Central memory CD8-positive, alpha-beta T cell (primary cell): ENCODE measurements at regions not wholly inside any gene's neighbourhood (a gene's known extent, or its start where the extent isn't known, plus 50 kb on each side); places are given as distances from the start of the nearest gene placed in this dataset.
"Not testable (repeated sequence)": the region's sequence is repeated elsewhere in the genome, so short reads cannot be mapped to it uniquely, and the experiment has no call there.

Experiments used
- ATAC-seq: fragments of 150-1000 bp; cut with Tn5 transposase; replicated peaks from 2 replicates; pipeline ENCODE4 v1.10.0; 2022; ENCODE audit warnings: mild to moderate bottlenecking, moderate FRiP score, moderate number of reproducible peaks; ENCODE audit not compliant: poor library complexity, severe bottlenecking; ENCODE audit errors: extremely low read depth
- DNase-seq, 2 donors: peaks; one replicate each; pipeline ENCODE4 v3.0.0; 2021; ENCODE audit warnings: low spot score in 2 of 2
- H3K27ac Mint-ChIP-seq: one replicate; pipeline ENCODE4 v1.8.0; 2022; ENCODE audit warnings: low read depth, mild to moderate bottlenecking, moderate library complexity, mixed read lengths
- H3K27me3 Mint-ChIP-seq: one replicate; pipeline ENCODE4 v1.8.0; 2022; ENCODE audit warnings: mixed read lengths
- H3K36me3 Mint-ChIP-seq: one replicate; pipeline ENCODE4 v1.8.0; 2022; ENCODE audit warnings: mild to moderate bottlenecking, moderate library complexity, mixed read lengths; ENCODE audit not compliant: insufficient read depth
- H3K4me1 Mint-ChIP-seq: one replicate; pipeline ENCODE4 v1.8.0; 2022; ENCODE audit warnings: mixed read lengths
- H3K4me3 Mint-ChIP-seq: one replicate; pipeline ENCODE4 v1.8.0; 2022; ENCODE audit warnings: mild to moderate bottlenecking, moderate library complexity, mixed read lengths
- H3K9me3 Mint-ChIP-seq: one replicate; pipeline ENCODE4 v1.8.0; 2022; ENCODE audit warnings: mixed read lengths

- Mint-ChIP-seq H3K36me3 (no peaks in the 10 kb centered on the region), H3K4me3 (no peak overlapping the region), H3K27me3 (no peaks in the 10 kb centered on the region), H3K4me1 (no peaks in the 10 kb centered on the region), H3K27ac (no peak overlapping the region), H3K9me3 (peaks cover 16% of the 10 kb centered on the region)
- DNase-seq (no peak), ATAC-seq (no peak)
Observed at GRCh38 chr5:103867857-103868598, 305.4 kb upstream of the NUDT12 start.

GRCh38 chr5:103866169-103866568 is 303.6 kb upstream of the NUDT12 start:
- no peaks in the 10 kb centered on the region for H3K4me1 Mint-ChIP-seq
- H3K4me3 Mint-ChIP-seq: no peak overlapping the region
- H3K27me3 Mint-ChIP-seq: no peaks in the 10 kb centered on the region
- H3K36me3 Mint-ChIP-seq: no peaks in the 10 kb centered on the region
- DNase-seq (no peak), ATAC-seq (no peak)
- peaks cover 9% of the 10 kb centered on the region for H3K9me3 Mint-ChIP-seq
- no peak overlapping the region for H3K27ac Mint-ChIP-seq

GRCh38 chr5:103862398-103862797 is 299.8 kb upstream of the NUDT12 start:
- no peaks in the 10 kb centered on the region for H3K36me3 Mint-ChIP-seq
- no peaks in the 10 kb centered on the region for H3K27me3 Mint-ChIP-seq
- H3K4me1 Mint-ChIP-seq: no peaks in the 10 kb centered on the region
- no peak for DNase-seq
- ATAC-seq: no peak
- H3K9me3 Mint-ChIP-seq: peaks cover 18% of the 10 kb centered on the region
- H3K27ac Mint-ChIP-seq: no peak overlapping the region
- no peak overlapping the region for H3K4me3 Mint-ChIP-seq

GRCh38 chr5:103860327-103860726 is 297.7 kb upstream of the NUDT12 start:
- H3K27ac Mint-ChIP-seq: no peak overlapping the region
- H3K27me3 Mint-ChIP-seq: no peaks in the 10 kb centered on the region
- H3K9me3 Mint-ChIP-seq: peaks cover 33% of the 10 kb centered on the region
- no peak overlapping the region for H3K4me3 Mint-ChIP-seq
- no peak for DNase-seq
- ATAC-seq: no peak
- H3K4me1 Mint-ChIP-seq: no peaks in the 10 kb centered on the region
- no peaks in the 10 kb centered on the region for H3K36me3 Mint-ChIP-seq

- not testable (repeated sequence) for ATAC-seq, H3K4me3 Mint-ChIP-seq, H3K27me3 Mint-ChIP-seq, DNase-seq, H3K27ac Mint-ChIP-seq, H3K36me3 Mint-ChIP-seq, H3K4me1 Mint-ChIP-seq
- peaks cover 30% of the 10 kb centered on the region for H3K9me3 Mint-ChIP-seq
Observed at GRCh38 chr5:103858367-103858766, 295.8 kb upstream of the NUDT12 start.

GRCh38 chr5:103851091-103851490 is 288.5 kb upstream of the NUDT12 start:
- Mint-ChIP-seq H3K27ac (no peak overlapping the region), H3K36me3 (no peaks in the 10 kb centered on the region), H3K9me3 (peaks cover 15% of the 10 kb centered on the region), H3K4me1 (no peaks in the 10 kb centered on the region), H3K4me3 (no peak overlapping the region), H3K27me3 (no peaks in the 10 kb centered on the region)
- DNase-seq (no peak), ATAC-seq (no peak)

GRCh38 chr5:103849934-103850333 is 287.3 kb upstream of the NUDT12 start:
- H3K27me3 Mint-ChIP-seq: no peaks in the 10 kb centered on the region
- no peaks in the 10 kb centered on the region for H3K4me1 Mint-ChIP-seq
- no peak overlapping the region for H3K27ac Mint-ChIP-seq
- ATAC-seq: no peak
- H3K4me3 Mint-ChIP-seq: no peak overlapping the region
- no peak for DNase-seq
- H3K36me3 Mint-ChIP-seq: no peaks in the 10 kb centered on the region
- peaks cover 7% of the 10 kb centered on the region for H3K9me3 Mint-ChIP-seq

- Mint-ChIP-seq H3K27ac (no peak overlapping the region), H3K4me3 (no peak overlapping the region), H3K27me3 (no peaks in the 10 kb centered on the region)
Observed at GRCh38 chr5:103847060-103847459, 284.5 kb upstream of the NUDT12 start.

GRCh38 chr5:103842936-103843335 is 280.3 kb upstream of the NUDT12 start:
- Mint-ChIP-seq H3K36me3 (no peaks in the 10 kb centered on the region), H3K4me3 (no peak overlapping the region), H3K27me3 (no peaks in the 10 kb centered on the region), H3K27ac (no peak overlapping the region), H3K4me1 (no peaks in the 10 kb centered on the region), H3K9me3 (peaks cover 12% of the 10 kb centered on the region)
- no peak for ATAC-seq
- DNase-seq: no peak

More at GRCh38 chr5:103847060-103847459, 284.5 kb upstream of the NUDT12 start:
- Mint-ChIP-seq H3K9me3 (no peaks in the 10 kb centered on the region), H3K36me3 (no peaks in the 10 kb centered on the region), H3K4me1 (no peaks in the 10 kb centered on the region)
- ATAC-seq: no peak
- no peak for DNase-seq

GRCh38 chr5:103840600-103840999 is 278.0 kb upstream of the NUDT12 start:
- H3K4me1 Mint-ChIP-seq: no peaks in the 10 kb centered on the region

GRCh38 chr5:103834216-103834615 is 271.6 kb upstream of the NUDT12 start:
- Mint-ChIP-seq H3K36me3 (no peaks in the 10 kb centered on the region), H3K27ac (no peak overlapping the region)
- ATAC-seq: no peak

More at GRCh38 chr5:103840600-103840999, 278.0 kb upstream of the NUDT12 start:
- Mint-ChIP-seq H3K4me3 (no peak overlapping the region), H3K27me3 (no peaks in the 10 kb centered on the region), H3K36me3 (no peaks in the 10 kb centered on the region), H3K27ac (no peak overlapping the region), H3K9me3 (peaks cover 20% of the 10 kb centered on the region)
- no peak for ATAC-seq
- DNase-seq: no peak

GRCh38 chr5:103829585-103829984 is 267.0 kb upstream of the NUDT12 start:
- H3K4me1 Mint-ChIP-seq: no peaks in the 10 kb centered on the region
- no peaks in the 10 kb centered on the region for H3K36me3 Mint-ChIP-seq
- no peak overlapping the region for H3K27ac Mint-ChIP-seq
- ATAC-seq (no peak), DNase-seq (no peak)
- no peaks in the 10 kb centered on the region for H3K27me3 Mint-ChIP-seq
- H3K4me3 Mint-ChIP-seq: no peak overlapping the region
- H3K9me3 Mint-ChIP-seq: peaks cover 17% of the 10 kb centered on the region

More at GRCh38 chr5:103834216-103834615, 271.6 kb upstream of the NUDT12 start:
- no peaks in the 10 kb centered on the region for H3K27me3 Mint-ChIP-seq
- DNase-seq: no peak
- no peak overlapping the region for H3K4me3 Mint-ChIP-seq
- no peaks in the 10 kb centered on the region for H3K4me1 Mint-ChIP-seq
- peaks cover 13% of the 10 kb centered on the region for H3K9me3 Mint-ChIP-seq

GRCh38 chr5:103827976-103828375 is 265.4 kb upstream of the NUDT12 start:
- H3K4me1 Mint-ChIP-seq: no peaks in the 10 kb centered on the region
- H3K9me3 Mint-ChIP-seq: peaks cover 17% of the 10 kb centered on the region
- H3K4me3 Mint-ChIP-seq: no peak overlapping the region
- no peaks in the 10 kb centered on the region for H3K36me3 Mint-ChIP-seq
- H3K27ac Mint-ChIP-seq: no peak overlapping the region
- DNase-seq: no peak
- no peaks in the 10 kb centered on the region for H3K27me3 Mint-ChIP-seq
- ATAC-seq: no peak
